HG03095 (cell line): ENCODE measurements at regions not wholly inside any gene's neighbourhood (a gene's known extent, or its start where the extent isn't known, plus 50 kb on each side); places are given as distances from the start of the nearest gene placed in this dataset.

ENCODE experiments used
- ATAC-seq: cut with Tn5 transposase; IDR thresholded peaks from one replicate; pipeline ENCODE4 v1.9.1; 2021; ENCODE audit warnings: moderate library complexity; ENCODE audit not compliant: unreplicated experiment

DNA sequence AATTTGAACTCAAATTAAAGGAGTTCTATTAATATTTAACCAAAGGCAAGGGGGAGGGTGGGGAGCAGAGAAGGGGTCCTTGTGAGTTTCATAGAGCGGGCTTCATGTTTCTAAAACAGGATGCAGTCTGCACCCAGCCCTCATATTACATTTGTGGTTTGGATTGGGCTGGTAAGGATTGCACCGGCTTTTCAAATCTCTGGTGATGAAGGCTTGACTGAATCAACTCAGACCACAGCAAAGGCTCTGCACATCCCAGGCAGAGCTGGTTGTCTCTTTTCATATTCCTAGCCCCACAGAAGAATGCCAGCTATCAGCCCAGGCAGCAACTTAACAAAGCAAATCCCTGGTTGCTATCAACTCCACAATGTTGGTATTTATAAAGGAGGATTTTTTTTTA lies 1221.4 kb downstream of the VRK1 start:
- no peak for ATAC-seq

DNA sequence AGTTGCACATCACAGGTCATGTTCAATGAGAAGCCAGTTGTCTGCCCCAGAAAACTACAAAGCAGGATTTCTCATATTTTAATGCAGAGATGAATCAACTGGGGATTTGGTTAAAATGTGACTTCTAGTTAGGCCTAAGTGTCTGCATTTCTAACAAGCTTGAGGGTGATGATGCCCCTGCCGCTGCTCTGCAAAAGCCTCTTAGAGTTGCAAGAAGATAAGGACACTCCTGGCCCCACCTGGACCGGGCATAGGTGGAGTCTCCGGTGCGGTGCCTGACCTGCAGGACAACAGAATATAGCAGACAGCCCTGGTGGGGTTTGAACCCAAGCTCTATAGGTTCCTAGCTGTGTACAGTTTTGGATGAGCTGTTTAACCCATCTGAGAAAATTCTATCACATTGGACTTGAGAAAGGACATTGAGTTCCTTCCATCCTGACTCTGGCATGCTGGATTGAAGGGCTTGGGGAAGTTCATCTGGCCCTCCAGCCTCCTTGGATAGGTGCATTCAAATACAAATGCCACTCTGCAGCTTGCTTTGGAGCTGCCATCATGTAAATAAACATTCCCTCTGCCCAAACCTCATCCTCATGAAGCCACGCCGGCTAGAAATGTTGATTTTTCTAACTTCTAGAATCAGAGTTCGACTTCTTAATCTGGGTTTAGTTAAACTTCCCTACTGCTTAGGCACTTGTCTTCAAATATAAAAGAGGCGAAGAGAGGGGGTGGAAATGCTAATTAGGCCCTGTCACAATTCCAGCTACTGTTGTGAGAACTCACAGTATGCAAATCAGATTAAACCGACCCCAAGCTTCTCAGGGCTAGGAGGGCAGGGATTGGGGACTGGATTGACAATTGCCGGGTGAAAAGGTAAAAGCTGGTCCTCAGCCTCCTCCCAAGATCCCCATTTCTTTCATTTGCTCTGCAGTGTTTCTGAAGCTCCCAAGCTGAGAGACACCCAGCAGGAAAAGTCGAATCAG lies 1225.6 kb downstream of the VRK1 start:
- ATAC-seq = no peak

DNA sequence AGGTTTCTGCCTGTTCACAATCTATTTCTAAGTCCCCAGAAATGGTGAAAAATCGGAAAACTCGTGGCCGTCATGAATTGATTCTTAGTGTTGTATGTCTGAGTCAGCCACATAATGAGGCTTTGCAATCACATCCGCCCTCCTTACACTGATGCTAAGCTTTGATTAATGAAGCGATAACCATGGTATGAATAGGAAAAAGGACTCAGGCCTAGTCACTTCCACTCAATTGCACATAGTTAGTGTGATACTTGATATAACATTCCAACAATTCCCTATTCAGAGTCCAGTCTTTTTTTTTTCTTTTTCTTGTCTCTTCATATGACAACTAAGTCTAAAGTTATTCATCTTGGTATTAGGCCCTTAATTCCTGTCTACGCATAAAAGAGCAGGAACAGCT lies 1231.0 kb downstream of the VRK1 start:
- ATAC-seq = no peak

DNA sequence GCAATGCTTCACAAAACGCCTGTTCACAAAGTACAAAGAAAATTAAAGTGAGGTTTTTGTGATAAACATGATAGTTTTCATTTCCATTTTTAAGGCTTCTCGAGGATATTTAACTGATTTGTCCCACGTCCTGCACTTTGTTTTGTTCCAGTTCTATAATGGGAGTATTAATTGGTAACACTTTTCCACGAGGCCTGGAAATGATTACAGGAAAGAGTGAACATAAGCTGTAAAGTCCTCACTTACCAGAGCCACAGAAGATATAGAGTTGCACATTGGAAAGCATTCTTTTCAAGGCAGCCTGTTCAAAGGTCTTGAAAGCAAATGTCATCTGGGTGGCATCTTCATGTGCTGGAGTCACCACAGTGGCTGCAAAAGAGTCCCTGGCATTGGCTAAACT lies 1236.6 kb downstream of the BCL11B start:
- ATAC-seq = no peak

DNA sequence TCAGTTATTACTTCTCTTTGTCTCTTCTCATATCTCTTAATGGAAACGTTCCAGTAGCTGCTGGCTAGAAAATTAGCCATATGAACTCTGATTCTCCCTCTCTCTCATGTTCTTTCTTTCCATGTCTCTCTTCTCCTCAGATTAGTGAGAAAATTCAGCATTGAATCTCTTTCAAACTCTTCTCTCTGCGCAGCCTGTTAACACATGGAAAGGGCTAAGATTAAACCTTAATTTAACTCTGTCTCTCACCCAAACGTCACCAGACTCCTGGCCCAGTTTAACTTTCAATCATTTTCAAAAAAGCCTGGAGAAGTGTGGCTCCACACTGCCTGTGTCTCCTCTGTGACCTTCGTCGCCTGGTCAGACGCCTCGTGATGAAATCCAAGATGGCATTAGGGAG lies 1234.2 kb downstream of the BCL11B start:
- no peak for ATAC-seq

DNA sequence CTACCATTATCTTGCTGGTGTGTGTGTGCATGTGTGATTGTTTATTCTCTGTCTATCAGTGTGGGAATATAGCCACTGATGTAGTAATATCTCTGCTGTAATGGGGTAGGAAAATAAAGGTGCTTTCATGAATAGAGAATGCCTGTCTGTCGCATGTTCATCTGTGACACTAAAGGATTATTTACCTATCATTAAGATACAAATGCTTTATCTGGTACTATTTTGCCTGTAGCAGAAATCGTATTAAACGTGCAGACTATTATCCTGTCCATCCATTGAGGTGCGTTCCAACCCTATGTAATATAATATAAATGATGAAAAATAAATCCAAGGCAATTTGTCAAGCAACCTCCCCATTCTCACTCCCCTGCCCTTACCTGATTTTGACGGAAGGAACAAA lies 1215.1 kb downstream of the BCL11B start:
- no peak for ATAC-seq

DNA sequence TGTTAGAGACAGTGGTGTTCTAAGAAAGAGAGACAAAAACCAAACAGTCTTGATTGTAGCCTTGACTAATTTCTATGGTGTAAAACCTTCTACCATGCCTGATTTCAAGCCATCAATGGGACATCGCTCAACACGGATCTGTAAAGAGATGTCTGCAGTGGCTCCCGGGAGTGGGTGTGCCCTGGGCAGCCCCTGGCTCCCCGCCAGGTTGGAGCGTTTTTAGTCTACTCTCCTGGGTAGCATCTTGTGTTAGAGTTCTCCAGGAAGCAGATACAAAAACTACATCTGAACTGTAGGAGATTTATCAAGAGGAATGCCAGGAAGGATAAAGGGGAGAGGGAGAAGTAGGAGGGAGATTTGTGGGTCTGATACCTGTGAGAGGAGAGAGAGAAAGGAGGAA lies 1212.9 kb downstream of the BCL11B start:
- no peak for ATAC-seq

DNA sequence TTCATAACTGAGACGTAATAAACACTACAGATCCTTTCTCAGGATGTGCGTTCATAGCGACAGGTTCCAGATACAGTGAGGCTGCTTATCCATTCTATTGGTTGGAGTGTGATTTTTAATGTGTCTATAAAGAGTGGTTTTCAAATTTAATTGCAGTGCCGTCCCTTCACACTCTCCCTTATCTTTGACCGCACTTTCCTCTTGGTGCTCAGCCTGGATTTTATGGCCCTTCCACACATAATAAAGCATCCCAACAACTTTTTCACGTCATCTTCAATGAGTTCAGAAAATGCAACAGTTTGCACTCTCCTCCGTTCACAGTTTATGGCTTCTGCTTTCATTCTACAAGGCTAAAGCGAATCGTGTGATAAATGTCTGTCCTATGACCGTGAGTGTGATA lies 1209.9 kb downstream of the BCL11B start:
- no peak for ATAC-seq

DNA sequence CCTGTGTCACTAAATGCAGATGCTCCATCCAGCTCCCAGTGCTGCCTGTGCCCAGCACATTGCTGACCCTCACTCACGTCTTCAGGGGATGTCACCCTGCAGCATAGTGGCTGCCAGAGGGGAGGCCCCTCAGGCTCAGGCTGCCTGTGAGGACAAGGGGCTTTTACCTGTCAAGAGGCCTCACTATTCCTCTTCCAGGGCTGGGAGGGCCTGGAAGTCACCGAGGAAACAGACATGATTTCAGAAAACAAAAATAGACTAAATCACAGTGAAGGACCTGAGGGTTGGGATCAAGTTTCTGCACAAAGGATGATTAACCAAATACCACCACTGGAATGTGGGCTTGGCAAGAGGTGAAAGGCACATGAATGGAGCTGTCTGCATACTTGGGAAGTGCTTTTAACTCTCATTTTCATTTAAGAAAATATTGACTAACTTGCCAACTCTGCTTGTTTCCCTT lies 1202.3 kb downstream of the BCL11B start:
- no peak for ATAC-seq

DNA sequence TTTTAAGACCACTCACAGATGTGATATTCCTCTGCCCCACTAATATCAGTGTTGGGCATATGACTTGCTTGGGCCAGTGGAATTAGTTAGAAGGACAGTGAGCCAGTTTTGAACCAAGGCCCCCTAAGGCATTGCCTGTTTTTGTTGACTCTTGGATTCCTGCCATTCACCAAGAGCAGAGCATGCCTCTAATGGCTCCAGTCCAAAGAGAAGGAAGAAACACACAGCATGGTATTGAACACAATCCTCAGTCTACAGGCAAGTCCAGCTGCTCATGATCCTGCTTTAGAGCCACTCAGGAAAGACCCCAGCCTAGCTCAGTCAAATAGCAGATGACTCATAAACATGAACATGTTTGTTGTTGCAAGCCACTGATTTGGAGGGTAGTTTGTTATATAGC lies 1201.5 kb downstream of the BCL11B start:
- ATAC-seq = no peak

DNA sequence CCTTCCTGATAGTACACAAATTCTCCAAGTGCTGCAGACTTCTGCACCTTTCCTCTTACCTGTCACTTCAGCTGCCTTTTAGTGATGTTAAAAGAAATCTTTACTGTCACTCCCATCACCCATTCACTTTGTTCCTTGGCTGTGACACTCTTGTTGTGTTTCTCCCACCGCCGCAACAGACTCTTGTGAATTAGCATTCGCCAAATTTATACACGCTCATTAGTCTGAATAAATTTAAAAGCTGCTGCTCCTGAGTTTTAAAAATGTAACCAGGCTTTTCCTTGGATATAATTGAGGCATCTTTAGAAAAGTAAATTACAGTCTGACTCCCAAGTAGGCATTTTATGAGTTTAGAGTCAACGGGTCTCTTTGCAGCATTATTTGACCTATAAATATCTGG lies 1197.9 kb downstream of the BCL11B start:
- no peak for ATAC-seq

DNA sequence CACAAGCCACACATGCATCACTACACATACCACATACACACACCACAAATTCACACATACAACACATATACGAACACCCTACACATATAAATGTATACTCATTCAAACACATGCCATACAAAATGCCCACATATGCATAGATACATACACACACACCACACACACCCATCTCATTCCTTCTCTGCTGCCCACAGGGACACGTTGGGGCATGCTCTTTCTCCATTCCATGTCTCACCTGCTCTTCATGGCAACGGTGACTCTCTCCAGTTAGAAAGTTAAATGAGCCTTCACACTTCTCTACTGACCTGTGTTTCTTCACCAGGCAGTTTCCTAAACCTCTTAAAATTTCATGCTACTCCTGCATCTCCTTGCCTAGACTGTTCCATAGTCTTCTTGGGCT lies 1194.8 kb downstream of the BCL11B start:
- ATAC-seq = no peak

DNA sequence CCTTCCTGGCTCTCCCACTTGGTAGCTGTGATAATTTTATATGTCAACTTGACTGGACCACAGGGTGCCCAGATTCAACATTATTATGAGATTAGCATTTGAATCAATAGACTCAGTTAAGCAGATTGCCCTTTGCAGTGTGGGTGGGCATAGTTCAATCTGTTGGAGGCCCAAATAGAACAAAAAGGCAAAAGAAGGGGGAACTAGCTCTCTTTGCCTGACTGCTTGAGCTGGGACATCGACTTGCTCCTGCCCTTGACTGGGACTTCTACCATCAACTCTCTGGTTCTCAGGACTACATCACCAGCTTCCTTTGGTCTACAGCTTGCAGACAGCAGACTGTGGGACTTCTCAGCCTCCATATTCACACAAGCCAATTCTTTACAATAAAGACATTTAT lies 1189.2 kb downstream of the BCL11B start:
- ATAC-seq = no peak

DNA sequence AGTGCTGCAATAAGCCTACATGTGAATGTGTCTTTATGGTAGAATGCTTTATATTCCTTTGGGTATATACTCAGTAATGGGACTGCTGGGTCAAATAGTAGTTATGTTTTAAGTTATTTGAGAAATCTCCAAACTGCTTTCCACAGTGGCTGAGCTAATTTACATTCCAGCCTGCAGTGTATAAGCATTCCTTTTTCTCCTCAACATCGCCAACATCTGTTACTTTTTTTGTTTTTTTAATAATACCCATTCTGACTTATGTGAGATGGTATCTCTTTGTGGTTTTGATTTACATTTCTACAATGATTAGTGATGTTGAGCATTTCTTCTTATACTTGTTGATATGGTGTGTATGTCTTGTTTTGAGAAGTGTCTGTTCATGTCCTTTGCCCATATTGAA lies 1186.2 kb downstream of the BCL11B start:
- ATAC-seq = no peak

DNA sequence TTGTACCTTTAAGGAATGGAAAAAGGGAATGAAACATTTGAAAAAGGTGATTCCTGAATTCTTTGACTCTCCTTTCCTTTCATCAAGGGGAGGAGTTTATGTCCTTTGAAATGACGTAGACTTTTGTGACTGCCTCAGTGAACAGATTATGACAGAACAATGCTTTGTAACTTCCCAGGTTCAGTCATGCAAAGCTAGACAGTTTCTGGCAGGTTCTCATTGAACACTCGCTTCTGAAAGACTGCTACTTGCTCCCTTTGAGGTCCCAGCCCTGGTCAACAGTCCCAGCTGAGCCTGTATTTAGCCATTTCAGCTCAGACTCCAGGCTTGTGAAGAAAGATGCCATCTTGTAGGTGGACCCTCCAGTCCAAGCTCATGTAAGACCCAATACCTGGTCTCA lies 1178.9 kb downstream of the BCL11B start:
- ATAC-seq = no peak

DNA sequence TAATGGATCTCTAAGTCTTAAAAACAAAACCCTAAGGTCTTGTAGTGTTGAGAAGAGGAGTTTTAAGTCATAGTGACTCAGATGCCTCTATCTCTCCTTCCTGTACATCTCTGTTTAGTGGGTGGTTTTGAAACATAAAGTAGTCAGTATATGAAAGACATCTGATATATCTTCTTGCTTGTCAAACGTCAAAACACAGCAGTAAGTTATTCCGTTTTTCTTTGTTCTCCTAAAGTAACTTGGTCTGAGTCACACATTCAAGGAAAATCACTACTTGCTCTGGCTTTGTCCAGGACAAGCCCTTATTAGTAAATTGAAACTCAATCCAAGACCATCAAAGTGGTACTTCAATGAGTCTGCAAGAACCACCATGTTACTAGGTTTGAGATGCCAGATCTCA lies 1172.5 kb downstream of the BCL11B start:
- no peak for ATAC-seq

DNA sequence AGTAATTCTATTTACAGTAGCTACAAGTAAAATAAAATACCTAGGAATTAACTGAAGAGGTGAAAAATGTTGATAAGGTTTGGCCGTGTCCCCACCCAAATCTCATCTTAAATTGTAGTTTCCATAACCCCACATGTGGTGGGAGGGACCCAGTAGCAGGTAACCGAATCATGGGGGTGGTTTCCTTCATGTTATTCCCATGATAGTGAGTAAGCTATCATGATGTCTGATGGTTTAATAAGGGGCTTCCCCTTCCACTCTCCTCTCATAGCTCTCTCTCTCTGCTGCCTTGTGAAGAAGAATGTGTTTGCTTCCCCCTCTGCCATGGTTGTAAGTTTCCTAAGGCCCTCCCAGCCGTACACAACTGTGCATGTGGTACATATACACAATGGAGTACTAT lies 1170.7 kb downstream of the BCL11B start:
- ATAC-seq = no peak

DNA sequence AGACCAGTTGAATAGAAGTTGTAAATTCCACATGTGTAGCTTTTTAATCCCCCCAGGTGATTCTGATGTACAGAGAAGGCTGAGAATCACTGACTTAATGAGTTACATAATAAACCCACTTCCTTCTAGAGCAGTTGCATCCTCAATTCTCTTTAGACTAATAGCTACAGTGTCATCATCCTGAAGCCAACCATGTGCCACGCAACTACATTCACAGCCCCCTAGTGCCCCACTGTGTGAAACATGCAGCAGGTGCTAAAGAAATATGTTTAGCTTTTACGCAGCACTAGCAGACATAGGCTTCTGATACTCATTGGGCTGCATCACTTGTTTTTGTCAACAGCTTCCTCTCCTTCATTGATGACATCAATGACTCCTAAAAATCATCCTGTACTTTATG lies 1168.3 kb downstream of the BCL11B start:
- no peak for ATAC-seq

DNA sequence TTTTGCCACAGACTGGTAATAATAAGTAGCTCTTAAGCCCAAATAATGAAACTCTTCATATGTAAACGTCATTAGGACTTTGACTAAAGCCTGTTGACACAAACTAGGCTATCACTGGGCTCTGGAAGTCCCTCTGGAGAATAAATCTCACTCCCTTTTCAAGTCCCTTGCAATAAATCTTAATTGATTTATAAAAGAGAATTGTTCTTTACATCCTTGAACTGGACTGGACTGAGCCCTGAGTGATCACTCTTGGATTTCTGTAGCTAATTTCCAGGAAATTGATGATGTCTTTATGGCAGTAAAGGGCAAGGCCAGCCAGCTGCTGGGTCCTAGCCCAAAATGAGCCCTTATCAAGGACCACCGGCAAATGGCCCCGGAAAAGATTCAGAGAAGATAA lies 1162.7 kb downstream of the BCL11B start:
- ATAC-seq = no peak

DNA sequence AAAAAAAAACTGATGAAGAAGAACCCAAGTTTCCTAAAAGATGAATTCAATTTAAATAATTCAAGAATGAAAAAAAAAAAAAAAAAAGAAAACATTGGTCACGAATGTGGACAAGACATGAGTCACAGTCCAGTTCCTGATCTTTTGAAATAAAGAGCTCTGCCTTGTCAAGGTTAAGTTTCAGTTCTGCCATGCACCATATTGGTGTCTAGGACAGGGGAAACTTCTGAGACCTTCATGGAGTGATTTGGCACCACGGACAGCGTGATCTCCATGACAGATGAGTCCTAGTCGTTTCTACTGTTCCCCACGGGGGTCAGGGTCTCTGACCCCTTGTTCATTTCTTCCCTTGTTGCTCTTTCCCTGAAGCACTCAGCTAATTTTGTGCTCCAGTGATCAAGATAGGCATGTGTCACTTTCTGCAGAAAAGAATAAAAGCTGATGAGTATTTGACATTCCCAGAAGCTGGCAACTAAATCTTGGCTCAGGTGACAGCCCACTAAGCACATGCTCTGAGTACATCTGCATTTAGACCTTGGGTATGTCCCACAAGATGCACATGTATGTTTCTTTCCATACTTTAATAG lies 1159.7 kb downstream of the BCL11B start:
- no peak for ATAC-seq

DNA sequence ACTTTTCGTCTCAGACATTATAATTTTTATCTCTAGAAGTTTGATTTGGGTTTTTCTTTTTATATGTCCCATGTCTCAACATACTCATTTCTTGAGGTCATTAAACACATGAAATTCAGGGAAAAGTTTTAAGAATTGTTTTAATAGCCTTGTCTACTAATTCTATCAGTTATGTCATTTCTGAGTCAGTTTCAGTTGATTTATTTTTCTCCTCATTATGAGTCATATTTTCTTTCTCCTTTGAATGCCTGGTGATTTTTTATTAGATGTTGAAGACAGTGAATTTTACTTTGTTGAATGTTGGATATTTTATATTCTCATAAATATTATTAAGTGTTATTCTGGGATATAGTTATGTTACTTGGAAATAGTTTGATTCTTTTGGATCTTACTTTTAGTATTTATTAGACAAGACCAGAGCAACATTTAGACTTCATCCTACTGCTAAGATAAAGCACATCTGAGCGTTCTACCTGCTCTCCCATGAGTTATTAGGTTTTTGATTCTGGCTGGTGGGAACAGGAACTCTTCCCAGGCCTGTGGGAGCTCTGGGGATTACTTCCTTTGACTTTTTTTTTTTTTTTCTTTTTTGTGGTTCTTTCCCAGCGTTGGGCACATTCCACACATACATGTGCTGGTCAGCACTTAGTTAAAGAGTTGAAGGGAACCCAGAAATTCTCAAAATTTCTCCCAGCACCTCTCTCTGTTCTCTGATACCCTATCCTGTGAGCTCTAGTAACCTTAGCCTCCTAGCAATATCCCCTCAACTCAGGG lies 1157.7 kb downstream of the BCL11B start:
- no peak for ATAC-seq

DNA sequence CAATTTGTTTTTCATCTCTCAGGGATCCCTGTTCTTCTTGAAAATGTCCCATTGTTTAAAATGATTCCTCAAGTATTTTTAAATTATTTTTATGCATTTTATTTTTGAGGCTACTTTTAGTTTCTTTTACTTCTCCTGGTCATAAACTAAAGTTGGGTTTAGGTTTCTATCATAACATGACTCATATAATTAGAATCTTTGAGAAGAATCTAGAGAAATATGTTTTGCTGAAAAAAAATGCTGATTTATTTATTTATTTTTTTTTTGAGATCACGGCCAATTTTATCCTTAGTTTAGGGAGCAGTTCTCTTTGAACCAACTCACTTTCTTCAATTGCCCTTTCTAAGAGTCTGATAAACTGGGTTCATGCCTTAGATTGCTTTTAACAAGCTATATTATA lies 1157.1 kb downstream of the BCL11B start:
- no peak for ATAC-seq
